GM12878 (cell line): ENCODE measurements at regions not wholly inside any gene's neighbourhood (a gene's known extent, or its start where the extent isn't known, plus 50 kb on each side); places are given as distances from the start of the nearest gene placed in this dataset.
"Not testable (repeated sequence)": the region's sequence is repeated elsewhere in the genome, so short reads cannot be mapped to it uniquely, and the experiment has no call there.

ENCODE experiments used
- ATF3 ChIP-seq: IDR thresholded peaks from 2 replicates; pipeline ENCODE4 v1.6.1; 2011; ENCODE audit warnings: low read depth, mild to moderate bottlenecking, low read length, moderate library complexity, borderline replicate concordance; ENCODE audit errors: extremely low read depth
- ETV6 ChIP-seq, 2 experiments: fragments of 450-650 bp in 1 of 2; IDR thresholded peaks in 1 of 2; conservative IDR thresholded peaks in 1 of 2; 2 replicates each; pipeline ENCODE4 v1.6.1; 2014; ENCODE audit warnings: antibody characterized with exemption in 1 of 2, borderline replicate concordance in 1 of 2, low read depth in 1 of 2, mild to moderate bottlenecking in 1 of 2, moderate library complexity in 1 of 2
- NFXL1 ChIP-seq: fragments of 450-650 bp; IDR thresholded peaks from 2 replicates; pipeline ENCODE4 v1.6.1; 2017; ENCODE audit warnings: antibody characterized with exemption, mild to moderate bottlenecking, borderline replicate concordance
- POLR2AphosphoS5 ChIP-seq: IDR thresholded peaks from 2 replicates; pipeline ENCODE4 v1.6.1; 2011; ENCODE audit warnings: mild to moderate bottlenecking, low read length, inconsistent platforms
- YY1 ChIP-seq: IDR thresholded peaks from 2 replicates; pipeline ENCODE4 v1.6.1; 2011; ENCODE audit warnings: low read depth, mild to moderate bottlenecking, low read length
- TF ChIP-seq, protein P1 (sequence below): fragments of 450-650 bp; IDR thresholded peaks from 2 replicates; pipeline ENCODE4 v1.6.1; 2016; ENCODE audit warnings: mild to moderate bottlenecking, moderate library complexity, borderline replicate concordance

DNA sequence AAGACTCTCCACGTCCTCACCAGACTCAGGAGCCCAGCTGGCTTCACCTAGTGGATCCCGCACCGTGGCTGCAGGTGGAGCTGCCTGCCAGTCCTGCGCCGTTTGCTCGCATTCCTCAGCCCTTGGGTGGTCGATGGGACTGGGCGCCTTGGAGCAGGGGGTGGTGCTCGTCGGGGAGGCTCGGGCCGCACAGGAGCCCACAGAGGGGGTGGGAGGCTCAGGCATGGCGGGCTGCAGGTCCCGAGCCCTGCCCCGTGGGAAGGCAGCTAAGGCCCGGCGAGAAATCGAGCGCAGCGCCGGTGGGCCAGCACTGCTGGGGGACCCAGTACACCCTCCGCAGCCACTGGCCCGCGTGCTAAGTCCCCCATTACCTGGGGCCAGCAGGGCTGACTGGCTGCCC, 76.9 kb upstream of the AMN1 start:
- TF ChIP-seq POLR2AphosphoS5; YY1; ATF3; ETV6 (conservative IDR thresholded peaks at IDR 0.05 in 1 of 2, IDR thresholded peaks at IDR 0.05 in 1 of 2; ENCODE audit: borderline replicate concordance in 1 of 2, low read depth in 1 of 2); NFXL1: not testable (repeated sequence)
- TF ChIP-seq, protein P1, sequence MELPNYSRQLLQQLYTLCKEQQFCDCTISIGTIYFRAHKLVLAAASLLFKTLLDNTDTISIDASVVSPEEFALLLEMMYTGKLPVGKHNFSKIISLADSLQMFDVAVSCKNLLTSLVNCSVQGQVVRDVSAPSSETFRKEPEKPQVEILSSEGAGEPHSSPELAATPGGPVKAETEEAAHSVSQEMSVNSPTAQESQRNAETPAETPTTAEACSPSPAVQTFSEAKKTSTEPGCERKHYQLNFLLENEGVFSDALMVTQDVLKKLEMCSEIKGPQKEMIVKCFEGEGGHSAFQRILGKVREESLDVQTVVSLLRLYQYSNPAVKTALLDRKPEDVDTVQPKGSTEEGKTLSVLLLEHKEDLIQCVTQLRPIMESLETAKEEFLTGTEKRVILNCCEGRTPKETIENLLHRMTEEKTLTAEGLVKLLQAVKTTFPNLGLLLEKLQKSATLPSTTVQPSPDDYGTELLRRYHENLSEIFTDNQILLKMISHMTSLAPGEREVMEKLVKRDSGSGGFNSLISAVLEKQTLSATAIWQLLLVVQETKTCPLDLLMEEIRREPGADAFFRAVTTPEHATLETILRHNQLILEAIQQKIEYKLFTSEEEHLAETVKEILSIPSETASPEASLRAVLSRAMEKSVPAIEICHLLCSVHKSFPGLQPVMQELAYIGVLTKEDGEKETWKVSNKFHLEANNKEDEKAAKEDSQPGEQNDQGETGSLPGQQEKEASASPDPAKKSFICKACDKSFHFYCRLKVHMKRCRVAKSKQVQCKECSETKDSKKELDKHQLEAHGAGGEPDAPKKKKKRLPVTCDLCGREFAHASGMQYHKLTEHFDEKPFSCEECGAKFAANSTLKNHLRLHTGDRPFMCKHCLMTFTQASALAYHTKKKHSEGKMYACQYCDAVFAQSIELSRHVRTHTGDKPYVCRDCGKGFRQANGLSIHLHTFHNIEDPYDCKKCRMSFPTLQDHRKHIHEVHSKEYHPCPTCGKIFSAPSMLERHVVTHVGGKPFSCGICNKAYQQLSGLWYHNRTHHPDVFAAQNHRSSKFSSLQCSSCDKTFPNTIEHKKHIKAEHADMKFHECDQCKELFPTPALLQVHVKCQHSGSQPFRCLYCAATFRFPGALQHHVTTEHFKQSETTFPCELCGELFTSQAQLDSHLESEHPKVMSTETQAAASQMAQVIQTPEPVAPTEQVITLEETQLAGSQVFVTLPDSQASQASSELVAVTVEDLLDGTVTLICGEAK: not testable (repeated sequence)
